Thymus (tissue), 11 donors: ENCODE measurements at regions not wholly inside any gene's neighbourhood (a gene's known extent, or its start where the extent isn't known, plus 50 kb on each side); places are given as distances from the start of the nearest gene placed in this dataset.

Experiments used
- DNase-seq, 9 donors: peaks; one replicate each; pipeline ENCODE4 v3.0.0-alpha.2; 2013; ENCODE audit warnings: low spot score in 9 of 9, low read depth in 6 of 9, missing footprints in 1 of 9
- H3K27ac ChIP-seq, 2 donors: one replicate each; pipeline ENCODE4 v1.5.1; 2013; ENCODE audit warnings: control low read depth in 1 of 2, low read depth in 1 of 2, low read length in 1 of 2, mild to moderate bottlenecking in 1 of 2, moderate library complexity in 1 of 2
- H3K27me3 ChIP-seq, 2 donors: one replicate each; pipeline ENCODE4 v1.5.1; 2013; ENCODE audit warnings: low read length in 1 of 2; ENCODE audit not compliant: control insufficient read depth in 2 of 2, insufficient read depth in 1 of 2
- H3K36me3 ChIP-seq, 2 donors: one replicate each; pipeline ENCODE4 v1.5.1; 2013; ENCODE audit warnings: low read length in 1 of 2, mild to moderate bottlenecking in 1 of 2, moderate library complexity in 1 of 2; ENCODE audit not compliant: control insufficient read depth in 2 of 2, insufficient read depth in 2 of 2
- H3K4me1 ChIP-seq, 2 donors: one replicate each; pipeline ENCODE4 v1.5.1; 2013; ENCODE audit warnings: low read length in 2 of 2; ENCODE audit not compliant: control insufficient read depth in 2 of 2, insufficient read depth in 2 of 2
- H3K4me3 ChIP-seq, 2 donors: one replicate each; pipeline ENCODE4 v1.5.1; 2013; ENCODE audit warnings: low read length in 2 of 2, control low read depth in 1 of 2, mild to moderate bottlenecking in 1 of 2
- H3K9me3 ChIP-seq, 2 donors: one replicate each; pipeline ENCODE4 v1.5.1; 2013; ENCODE audit warnings: low read length in 1 of 2, mild to moderate bottlenecking in 1 of 2; ENCODE audit not compliant: control insufficient read depth in 2 of 2, insufficient read depth in 1 of 2
- WGBS: extraction: QIAGEN DNeasy Blood & Tissue Kit; methylation state at CpG from one replicate; pipeline ENCODE4 v1.1.7; 2013; 5-methylcytosine and 5-hydroxymethylcytosine counted together
- donor health status: healthy.

DNA sequence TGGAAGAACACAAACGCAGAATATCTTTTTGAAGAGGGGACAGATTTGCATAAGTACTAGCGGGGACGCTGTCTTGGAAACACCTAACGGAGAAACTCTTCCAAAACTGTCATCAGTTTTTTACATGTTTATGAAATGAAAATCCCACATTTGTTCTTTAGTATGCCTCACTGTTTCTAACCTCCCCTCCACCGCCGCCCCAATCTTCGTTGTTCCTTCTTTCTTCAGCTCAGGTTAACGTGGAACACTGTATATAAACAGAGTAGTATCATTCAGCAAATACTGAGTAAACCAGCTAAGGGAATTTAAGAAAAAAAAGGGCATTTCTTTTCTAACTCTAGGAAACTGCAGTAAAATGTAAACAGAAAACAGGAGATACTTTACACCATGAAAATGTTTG lies 2345.6 kb downstream of the PCDH7 start:
- Histone ChIP-seq H3K4me1 (no peaks in the 10 kb centered on the region), H3K27ac (no peak overlapping the region), H3K27me3 (no peaks in the 10 kb centered on the region), H3K9me3 (no peaks in the 10 kb centered on the region), H3K36me3 (no peaks in the 10 kb centered on the region), H3K4me3 (no peak overlapping the region)
- no peak for DNase-seq
- WGBS: 95% methylated on average over 8 of the region's 8 CpGs

DNA sequence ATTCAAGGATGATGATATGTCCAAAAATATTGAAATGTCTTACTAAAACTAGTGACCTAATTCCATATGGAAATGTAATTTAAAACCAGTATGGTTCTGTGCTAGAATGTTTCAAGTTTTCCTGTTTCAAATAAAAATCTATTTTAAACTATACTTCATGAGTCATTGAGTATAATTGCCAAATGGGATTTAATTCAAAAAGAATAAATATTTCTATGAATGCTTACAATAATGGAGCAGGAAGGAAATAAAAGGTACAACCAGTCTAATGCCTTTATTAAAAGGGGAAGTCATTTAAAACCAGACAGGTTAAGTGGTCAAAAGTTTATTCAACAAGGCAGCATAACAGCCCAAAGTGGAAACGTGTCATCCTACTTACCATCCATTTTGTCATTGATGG lies 2347.1 kb downstream of the PCDH7 start:
- Histone ChIP-seq H3K27me3 (no peaks in the 10 kb centered on the region), H3K4me1 (no peaks in the 10 kb centered on the region), H3K4me3 (no peak overlapping the region), H3K27ac (no peak overlapping the region), H3K36me3 (no peaks in the 10 kb centered on the region), H3K9me3 (no peaks in the 10 kb centered on the region)
- 40% methylated on average over 1 of the region's 1 CpG for WGBS
- DNase-seq: no peak

- Histone ChIP-seq H3K36me3 (no peaks in the 10 kb centered on the region), H3K9me3 (no peaks in the 10 kb centered on the region), H3K4me1 (no peaks in the 10 kb centered on the region), H3K27me3 (no peaks in the 10 kb centered on the region), H3K4me3 (no peak overlapping the region), H3K27ac (no peak overlapping the region)
- DNase-seq: no peak
- 89% methylated on average over 1 of the region's 1 CpG for WGBS
These were observed 2348.4 kb downstream of the PCDH7 start for GRCh38 chr4:33068539-33068938.

DNA sequence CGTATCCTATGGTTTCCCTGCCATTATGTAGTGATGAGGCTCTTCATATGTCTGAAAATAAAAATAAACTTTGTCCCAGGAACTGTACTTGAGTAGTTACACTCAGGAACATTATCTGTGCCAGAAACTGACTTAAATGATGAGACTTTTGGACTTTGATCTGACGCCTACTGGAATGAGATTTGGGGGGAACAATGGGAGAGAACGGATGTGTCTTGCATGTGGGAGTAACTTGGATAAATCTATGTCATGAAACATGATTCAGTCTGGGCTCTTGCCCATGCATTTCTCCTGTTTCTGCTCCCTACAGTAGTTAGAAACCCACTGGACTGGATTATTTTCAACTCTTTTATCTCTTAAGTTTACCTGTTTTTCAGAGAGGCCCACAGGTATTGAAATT lies 2351.4 kb downstream of the PCDH7 start:
- Histone ChIP-seq H3K9me3 (no peaks in the 10 kb centered on the region), H3K36me3 (no peaks in the 10 kb centered on the region), H3K27me3 (no peaks in the 10 kb centered on the region), H3K4me1 (no peaks in the 10 kb centered on the region), H3K27ac (no peak overlapping the region), H3K4me3 (no peak overlapping the region)
- DNase-seq: no peak
- 80% methylated on average over 3 of the region's 3 CpGs for WGBS

- H3K9me3 ChIP-seq: no peaks in the 10 kb centered on the region
- H3K36me3 ChIP-seq: no peaks in the 10 kb centered on the region
- no peaks in the 10 kb centered on the region for H3K4me1 ChIP-seq
- no peak overlapping the region for H3K27ac ChIP-seq
- 91% methylated on average over 5 of the region's 5 CpGs for WGBS
- H3K27me3 ChIP-seq: no peaks in the 10 kb centered on the region
- H3K4me3 ChIP-seq: no peak overlapping the region
- DNase-seq: no peak
These were observed 2352.3 kb downstream of the PCDH7 start for GRCh38 chr4:33072298-33073089.

GRCh38 chr4:33073811-33074210 lies 2353.6 kb downstream of the PCDH7 start:
- no peaks in the 10 kb centered on the region for H3K27me3 ChIP-seq
- H3K27ac ChIP-seq: no peak overlapping the region
- no peaks in the 10 kb centered on the region for H3K9me3 ChIP-seq
- WGBS: 81% methylated on average over 1 of the region's 1 CpG
- H3K4me1 ChIP-seq: no peaks in the 10 kb centered on the region
- no peaks in the 10 kb centered on the region for H3K36me3 ChIP-seq
- H3K4me3 ChIP-seq: no peak overlapping the region
- DNase-seq: no peak

DNA sequence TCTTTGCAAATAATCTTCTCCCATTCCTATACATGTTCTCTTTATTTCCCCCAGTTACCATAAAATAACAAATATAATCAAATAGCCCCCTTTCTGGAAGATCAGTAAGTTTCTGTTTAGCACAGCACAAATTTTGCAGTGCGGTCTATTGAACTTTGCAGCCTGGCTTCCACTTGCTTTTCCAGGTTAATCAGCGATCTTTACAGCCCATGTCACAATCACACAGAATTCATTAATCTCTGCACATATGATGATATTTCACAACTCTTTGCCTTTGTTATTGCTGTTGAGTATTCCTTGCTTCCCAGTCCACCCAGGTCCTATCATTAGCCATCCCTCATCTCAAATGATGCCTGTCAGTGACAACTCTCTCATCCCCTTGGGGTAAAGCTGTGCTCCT lies 2358.0 kb downstream of the PCDH7 start:
- H3K9me3 ChIP-seq: no peaks in the 10 kb centered on the region
- no peak for DNase-seq
- H3K27ac ChIP-seq: no peak overlapping the region
- no peak overlapping the region for H3K4me3 ChIP-seq
- H3K36me3 ChIP-seq: no peaks in the 10 kb centered on the region
- no peaks in the 10 kb centered on the region for H3K27me3 ChIP-seq
- H3K4me1 ChIP-seq: no peaks in the 10 kb centered on the region
- WGBS: 98% methylated on average over 2 of the region's 2 CpGs

GRCh38 chr4:33080275-33080674 lies 2360.1 kb downstream of the PCDH7 start:
- 97% methylated on average over 2 of the region's 2 CpGs for WGBS
- no peak for DNase-seq

GRCh38 chr4:33085709-33086108 lies 2365.5 kb downstream of the PCDH7 start:
- no peaks in the 10 kb centered on the region for H3K4me1 ChIP-seq
- no peak for DNase-seq
- no peaks in the 10 kb centered on the region for H3K27me3 ChIP-seq
- no peaks in the 10 kb centered on the region for H3K9me3 ChIP-seq
- WGBS: 90% methylated on average over 2 of the region's 2 CpGs
- no peak overlapping the region for H3K27ac ChIP-seq
- no peak overlapping the region for H3K4me3 ChIP-seq
- no peaks in the 10 kb centered on the region for H3K36me3 ChIP-seq

More at GRCh38 chr4:33080275-33080674, 2360.1 kb downstream of the PCDH7 start:
- Histone ChIP-seq H3K4me3 (no peak overlapping the region), H3K4me1 (no peaks in the 10 kb centered on the region), H3K36me3 (no peaks in the 10 kb centered on the region), H3K27me3 (no peaks in the 10 kb centered on the region), H3K27ac (no peak overlapping the region), H3K9me3 (no peaks in the 10 kb centered on the region)
